ENCODE measurements at regions not wholly inside any gene's neighbourhood (a gene's known extent, or its start where the extent isn't known, plus 50 kb on each side); places are given as distances from the start of the nearest gene placed in this dataset.

DNA sequence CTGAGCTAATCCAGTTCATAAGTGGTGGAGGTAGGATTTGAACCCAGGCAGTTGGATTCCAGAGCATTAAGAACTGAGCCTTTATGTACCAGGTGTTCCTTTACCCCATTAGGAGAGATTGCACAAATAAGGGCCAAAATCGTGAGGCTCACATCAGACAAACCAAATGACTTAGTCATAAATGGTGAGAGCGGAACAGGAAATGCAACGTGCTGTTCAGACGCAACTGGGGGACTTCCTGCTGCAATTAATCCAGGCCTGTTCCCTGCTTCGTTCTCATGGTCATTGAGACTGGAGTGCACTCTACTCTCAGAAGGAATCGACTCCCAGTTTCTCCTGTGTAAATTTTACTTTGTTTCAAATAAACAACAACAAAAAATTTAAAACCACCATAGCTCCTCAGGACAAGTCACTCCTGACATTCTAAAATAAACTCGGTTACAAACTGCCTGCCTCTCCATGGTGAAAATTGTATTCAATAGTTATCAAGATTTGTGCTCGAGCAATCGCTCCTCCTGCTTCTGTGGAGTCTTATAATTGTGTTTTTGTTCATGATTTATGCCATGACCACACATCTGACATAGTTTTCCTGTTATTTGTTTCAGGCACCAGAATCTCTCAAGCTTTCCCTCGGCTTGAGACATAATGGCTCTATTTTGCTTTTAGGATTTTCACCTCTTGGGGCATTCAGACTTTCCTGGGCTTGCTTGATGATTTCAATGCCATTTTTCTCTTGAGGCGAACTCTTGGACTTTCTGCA lies 115.3 kb upstream of the BMPER start:
- H3K4me2 ChIP-seq (ENCODE audit: low read length) = no peak overlapping the region
- H2AFZ ChIP-seq (ENCODE audit: low read depth, low read length) = no peak overlapping the region
- H3K4me1 ChIP-seq (ENCODE audit: low read length) = no peaks in the 10 kb centered on the region
- no peak overlapping the region for H3K9ac ChIP-seq (ENCODE audit: low read length)
- H3K27me3 ChIP-seq (ENCODE audit: low read depth, low read length) = no peaks in the 10 kb centered on the region
- H3K27ac ChIP-seq (ENCODE audit: low read length) = no peak overlapping the region
- no peaks in the 10 kb centered on the region for H3K9me3 ChIP-seq (ENCODE audit: insufficient read depth, low read length)
- H4K20me1 ChIP-seq (ENCODE audit: insufficient read depth, low read length) = no peaks in the 10 kb centered on the region
- no peak for TF ChIP-seq EZH2phosphoT487 (IDR thresholded peaks at IDR 0.05; ENCODE audit: low read depth)
- TF ChIP-seq CTCF (IDR thresholded peaks at IDR 0.05; ENCODE audit: low read depth, low read length) = no peak
- no peaks in the 10 kb centered on the region for H3K79me2 ChIP-seq (ENCODE audit: low read length)
- no peaks in the 10 kb centered on the region for H3K36me3 ChIP-seq (replicated peaks; ENCODE audit: low read depth, low read length)
- no peak overlapping the region for H3K4me3 ChIP-seq (ENCODE audit: low read length)

DNA sequence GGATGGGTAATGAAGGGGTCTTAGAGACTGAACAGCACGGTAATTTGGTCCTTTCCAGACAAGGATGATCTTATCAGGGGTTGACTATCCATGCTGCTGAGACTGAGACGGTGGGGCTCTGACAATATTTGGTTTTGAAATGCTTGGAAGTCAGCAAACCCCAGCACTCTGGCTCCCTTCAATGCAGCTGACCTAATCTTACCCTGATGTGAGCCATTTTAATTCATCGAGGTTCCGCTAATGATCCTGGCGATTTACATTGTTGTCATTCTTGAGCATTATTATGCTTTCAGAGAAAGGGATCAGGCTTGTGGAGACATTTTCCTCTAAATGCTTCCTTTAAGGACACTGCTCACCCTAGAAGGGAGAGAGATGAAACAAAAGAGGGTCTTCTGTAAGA lies 114.6 kb upstream of the BMPER start:
- H3K4me3 ChIP-seq (ENCODE audit: low read length) = no peak overlapping the region
- no peak overlapping the region for H3K9ac ChIP-seq (ENCODE audit: low read length)
- no peaks in the 10 kb centered on the region for H3K36me3 ChIP-seq (replicated peaks; ENCODE audit: low read depth, low read length)
- H3K9me3 ChIP-seq (ENCODE audit: insufficient read depth, low read length) = no peaks in the 10 kb centered on the region
- no peaks in the 10 kb centered on the region for H4K20me1 ChIP-seq (ENCODE audit: insufficient read depth, low read length)
- no peaks in the 10 kb centered on the region for H3K27me3 ChIP-seq (ENCODE audit: low read depth, low read length)
- H3K4me1 ChIP-seq (ENCODE audit: low read length) = no peaks in the 10 kb centered on the region
- no peak for TF ChIP-seq EZH2phosphoT487 (IDR thresholded peaks at IDR 0.05; ENCODE audit: low read depth)
- TF ChIP-seq CTCF (IDR thresholded peaks at IDR 0.05; ENCODE audit: low read depth, low read length) = no peak
- H3K79me2 ChIP-seq (ENCODE audit: low read length) = no peaks in the 10 kb centered on the region
- H2AFZ ChIP-seq (ENCODE audit: low read depth, low read length) = no peak overlapping the region
- H3K4me2 ChIP-seq (ENCODE audit: low read length) = no peak overlapping the region
- H3K27ac ChIP-seq (ENCODE audit: low read length) = no peak overlapping the region

DNA sequence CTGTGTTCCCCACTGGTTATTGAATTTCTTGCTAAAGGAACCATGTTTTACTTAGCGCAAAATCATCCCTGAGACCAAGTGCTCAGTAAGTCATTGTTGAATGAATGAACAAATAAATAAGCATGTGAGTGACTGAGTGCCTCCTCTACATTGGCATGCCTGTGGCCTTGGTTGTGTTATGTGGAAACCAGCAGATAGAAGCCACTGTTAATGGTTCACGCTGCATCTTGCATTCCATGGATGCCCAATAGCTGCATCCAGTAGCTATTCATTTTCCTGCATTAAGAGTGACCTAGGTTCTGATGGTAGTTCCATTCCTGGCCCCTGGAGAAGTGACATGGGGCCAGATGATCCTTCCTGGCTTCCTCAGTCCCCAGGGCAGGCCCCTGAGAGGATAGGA lies 113.3 kb upstream of the BMPER start:
- TF ChIP-seq CTCF (IDR thresholded peaks at IDR 0.05; ENCODE audit: low read depth, low read length) (no peak), EZH2phosphoT487 (IDR thresholded peaks at IDR 0.05; ENCODE audit: low read depth) (no peak)
- H4K20me1 ChIP-seq (ENCODE audit: insufficient read depth, low read length) = no peaks in the 10 kb centered on the region
- no peak overlapping the region for H3K4me2 ChIP-seq (ENCODE audit: low read length)
- no peak overlapping the region for H3K27ac ChIP-seq (ENCODE audit: low read length)
- H3K4me3 ChIP-seq (ENCODE audit: low read length) = no peak overlapping the region
- no peaks in the 10 kb centered on the region for H3K4me1 ChIP-seq (ENCODE audit: low read length)
- H3K9me3 ChIP-seq (ENCODE audit: insufficient read depth, low read length) = no peaks in the 10 kb centered on the region
- no peaks in the 10 kb centered on the region for H3K27me3 ChIP-seq (ENCODE audit: low read depth, low read length)
- no peak overlapping the region for H3K9ac ChIP-seq (ENCODE audit: low read length)
- H3K36me3 ChIP-seq (replicated peaks; ENCODE audit: low read depth, low read length) = no peaks in the 10 kb centered on the region
- no peaks in the 10 kb centered on the region for H3K79me2 ChIP-seq (ENCODE audit: low read length)
- H2AFZ ChIP-seq (ENCODE audit: low read depth, low read length) = no peak overlapping the region

GRCh38 chr7:33792547-33793105 lies 112.7 kb upstream of the BMPER start:
- Histone ChIP-seq H4K20me1 (ENCODE audit: insufficient read depth, low read length) (no peaks in the 10 kb centered on the region), H3K27me3 (ENCODE audit: low read depth, low read length) (no peaks in the 10 kb centered on the region), H3K27ac (ENCODE audit: low read length) (no peak overlapping the region), H3K36me3 (replicated peaks; ENCODE audit: low read depth, low read length) (no peaks in the 10 kb centered on the region), H3K9ac (ENCODE audit: low read length) (no peak overlapping the region), H3K79me2 (ENCODE audit: low read length) (no peaks in the 10 kb centered on the region), H3K4me1 (ENCODE audit: low read length) (no peaks in the 10 kb centered on the region), H3K4me2 (ENCODE audit: low read length) (no peak overlapping the region), H3K4me3 (ENCODE audit: low read length) (no peak overlapping the region), H3K9me3 (ENCODE audit: insufficient read depth, low read length) (no peaks in the 10 kb centered on the region), H2AFZ (ENCODE audit: low read depth, low read length) (no peak overlapping the region)
- TF ChIP-seq EZH2phosphoT487 (IDR thresholded peaks at IDR 0.05; ENCODE audit: low read depth) = no peak
- no peak for TF ChIP-seq CTCF (IDR thresholded peaks at IDR 0.05; ENCODE audit: low read depth, low read length)

Measured in OCI-LY3 (cell line).